22Rv1 (cell line): ENCODE measurements at regions not wholly inside any gene's neighbourhood (a gene's known extent, or its start where the extent isn't known, plus 50 kb on each side); places are given as distances from the start of the nearest gene placed in this dataset.
"Not testable (repeated sequence)": the region's sequence is repeated elsewhere in the genome, so short reads cannot be mapped to it uniquely, and the experiment has no call there.

Experiments
- ZFX ChIP-seq: fragments of 450-650 bp; IDR thresholded peaks from 2 replicates; pipeline ENCODE4 v1.6.1; 2017; ENCODE audit warnings: antibody characterized with exemption, borderline replicate concordance
- TF ChIP-seq, protein P1 (sequence below): fragments of 450-650 bp; IDR thresholded peaks from 2 replicates; pipeline ENCODE4 v1.5.1; 2017; ENCODE audit warnings: mild to moderate bottlenecking

GRCh38 chr7:19272329-19272728 is 127.1 kb upstream of the FERD3L start:
- TF ChIP-seq, protein P1, sequence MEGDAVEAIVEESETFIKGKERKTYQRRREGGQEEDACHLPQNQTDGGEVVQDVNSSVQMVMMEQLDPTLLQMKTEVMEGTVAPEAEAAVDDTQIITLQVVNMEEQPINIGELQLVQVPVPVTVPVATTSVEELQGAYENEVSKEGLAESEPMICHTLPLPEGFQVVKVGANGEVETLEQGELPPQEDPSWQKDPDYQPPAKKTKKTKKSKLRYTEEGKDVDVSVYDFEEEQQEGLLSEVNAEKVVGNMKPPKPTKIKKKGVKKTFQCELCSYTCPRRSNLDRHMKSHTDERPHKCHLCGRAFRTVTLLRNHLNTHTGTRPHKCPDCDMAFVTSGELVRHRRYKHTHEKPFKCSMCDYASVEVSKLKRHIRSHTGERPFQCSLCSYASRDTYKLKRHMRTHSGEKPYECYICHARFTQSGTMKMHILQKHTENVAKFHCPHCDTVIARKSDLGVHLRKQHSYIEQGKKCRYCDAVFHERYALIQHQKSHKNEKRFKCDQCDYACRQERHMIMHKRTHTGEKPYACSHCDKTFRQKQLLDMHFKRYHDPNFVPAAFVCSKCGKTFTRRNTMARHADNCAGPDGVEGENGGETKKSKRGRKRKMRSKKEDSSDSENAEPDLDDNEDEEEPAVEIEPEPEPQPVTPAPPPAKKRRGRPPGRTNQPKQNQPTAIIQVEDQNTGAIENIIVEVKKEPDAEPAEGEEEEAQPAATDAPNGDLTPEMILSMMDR: not testable (repeated sequence)
- not testable (repeated sequence) for TF ChIP-seq ZFX
